ENCODE measurements at regions not wholly inside any gene's neighbourhood (a gene's known extent, or its start where the extent isn't known, plus 50 kb on each side); places are given as distances from the start of the nearest gene placed in this dataset.

GRCh38 chr1:22376546-22376945 is 75.1 kb upstream of the ZBTB40 start:
- no peak overlapping the region for H3K4me3 ChIP-seq (ENCODE audit: low read depth, low read length)
- no peak for TF ChIP-seq CTCF (IDR thresholded peaks at IDR 0.05; ENCODE audit: low read depth, low read length)

GRCh38 chr1:22376976-22377375 is 74.7 kb upstream of the ZBTB40 start:
- no peak for TF ChIP-seq CTCF (IDR thresholded peaks at IDR 0.05; ENCODE audit: low read depth, low read length)

DNA sequence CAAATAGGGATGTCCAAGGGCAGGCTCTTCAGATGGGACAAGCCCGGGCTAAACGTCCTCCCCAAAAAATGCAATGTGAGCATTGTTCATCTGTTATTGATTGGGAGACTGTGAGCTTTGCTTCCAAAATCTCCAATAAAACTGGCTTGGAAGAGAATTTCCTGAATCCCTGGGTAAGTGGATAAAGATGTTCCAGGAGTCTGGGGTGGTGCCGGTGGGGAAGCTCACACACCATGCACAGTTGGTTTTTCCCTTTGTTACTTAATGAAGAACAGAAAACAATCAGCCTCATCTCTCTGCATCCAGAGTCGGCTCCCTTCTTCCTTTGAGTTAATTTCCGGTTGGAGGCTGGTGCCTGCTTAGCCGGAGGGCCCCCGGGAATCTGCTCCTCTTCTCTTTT is 72.1 kb upstream of the ZBTB40 start:
- no peak overlapping the region for H3K4me3 ChIP-seq (ENCODE audit: low read depth, low read length)
- no peak for TF ChIP-seq CTCF (IDR thresholded peaks at IDR 0.05; ENCODE audit: low read depth, low read length)

More at GRCh38 chr1:22376976-22377375, 74.7 kb upstream of the ZBTB40 start:
- no peak overlapping the region for H3K4me3 ChIP-seq (ENCODE audit: low read depth, low read length)

DNA sequence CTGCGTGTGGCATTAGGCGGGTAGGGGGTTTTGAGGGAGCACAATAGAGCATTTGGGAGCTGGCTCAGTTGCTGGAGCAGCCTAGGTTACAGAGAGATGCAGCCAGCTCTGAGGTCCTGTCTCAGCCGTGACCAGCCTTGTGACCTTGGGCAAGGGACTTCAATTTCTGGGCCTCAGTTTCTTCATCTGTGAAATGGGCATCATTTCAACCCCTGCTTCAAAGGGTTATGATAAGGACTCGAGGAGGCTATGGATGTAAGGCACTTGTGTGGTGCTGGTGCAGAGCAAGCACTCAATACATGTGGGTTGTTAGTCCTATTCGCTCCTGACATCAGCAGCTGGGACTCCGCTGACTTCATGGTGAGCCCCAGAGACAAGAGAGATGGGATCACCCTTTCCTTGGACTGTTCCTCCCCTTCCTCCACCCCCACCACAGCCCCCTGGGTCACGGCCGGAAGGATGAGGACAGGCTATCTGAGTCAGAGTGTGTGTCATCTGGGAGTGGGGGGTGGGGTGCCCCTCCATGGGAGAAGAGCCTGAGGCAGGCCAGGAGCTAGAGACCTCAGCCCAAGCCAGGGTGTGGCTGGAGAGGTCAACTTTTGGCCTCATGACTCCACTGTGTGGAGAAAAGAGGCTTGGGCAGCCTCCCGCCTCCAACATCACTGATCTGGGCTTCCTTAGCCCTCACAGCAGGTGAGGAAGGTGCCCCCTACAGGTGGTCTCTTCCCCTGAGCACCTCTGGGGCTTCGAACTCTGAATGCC is 71.4 kb upstream of the ZBTB40 start:
- TF ChIP-seq CTCF (IDR thresholded peaks at IDR 0.05; ENCODE audit: low read depth, low read length), result no peak

GRCh38 chr1:22383526-22384294 is 67.9 kb upstream of the ZBTB40 start:
- H3K4me3 ChIP-seq (ENCODE audit: low read depth, low read length), result no peak overlapping the region
- TF ChIP-seq CTCF (IDR thresholded peaks at IDR 0.05; ENCODE audit: low read depth, low read length), result no peak

More for the DNA sequence above, 71.4 kb upstream of the ZBTB40 start:
- H3K4me3 ChIP-seq (ENCODE audit: low read depth, low read length), result no peak overlapping the region

GRCh38 chr1:22385537-22385936 is 66.1 kb upstream of the ZBTB40 start:
- TF ChIP-seq CTCF (IDR thresholded peaks at IDR 0.05; ENCODE audit: low read depth, low read length), result no peak
- H3K4me3 ChIP-seq (ENCODE audit: low read depth, low read length), result no peak overlapping the region

GRCh38 chr1:22386774-22387173 is 64.9 kb upstream of the ZBTB40 start:
- no peak overlapping the region for H3K4me3 ChIP-seq (ENCODE audit: low read depth, low read length)
- TF ChIP-seq CTCF (IDR thresholded peaks at IDR 0.05; ENCODE audit: low read depth, low read length), result no peak
